Stomach smooth muscle (tissue), 2 donors: ENCODE measurements at regions not wholly inside any gene's neighbourhood (a gene's known extent, or its start where the extent isn't known, plus 50 kb on each side); places are given as distances from the start of the nearest gene placed in this dataset.
"Not testable (repeated sequence)": the region's sequence is repeated elsewhere in the genome, so short reads cannot be mapped to it uniquely, and the experiment has no call there.

ENCODE experiments used
- H3K27ac ChIP-seq: one replicate; pipeline ENCODE4 v1.7.0; 2013; ENCODE audit warnings: mild to moderate bottlenecking, low read length, inconsistent platforms
- H3K27me3 ChIP-seq, 2 donors: one replicate each; pipeline ENCODE4 v1.7.0; 2013; ENCODE audit warnings: low read length in 2 of 2; ENCODE audit not compliant: insufficient read depth in 2 of 2, control insufficient read depth in 1 of 2
- H3K36me3 ChIP-seq, 2 donors: one replicate each; pipeline ENCODE4 v1.7.0; 2013; ENCODE audit warnings: low read length in 2 of 2; ENCODE audit not compliant: control insufficient read depth in 2 of 2, insufficient read depth in 2 of 2
- H3K4me1 ChIP-seq: one replicate; pipeline ENCODE4 v1.7.0; 2013; ENCODE audit warnings: low read length; ENCODE audit not compliant: control insufficient read depth, insufficient read depth
- H3K4me3 ChIP-seq, 2 donors: one replicate each; pipeline ENCODE4 v1.7.0; 2013; ENCODE audit warnings: low read length in 2 of 2
- H3K9ac ChIP-seq, 2 donors: one replicate each; pipeline ENCODE4 v1.7.0; 2013; ENCODE audit warnings: low read length in 2 of 2, mild to moderate bottlenecking in 1 of 2
- H3K9me3 ChIP-seq, 2 donors: one replicate each; pipeline ENCODE4 v1.7.0; 2013; ENCODE audit warnings: low read length in 2 of 2; ENCODE audit not compliant: control insufficient read depth in 2 of 2
- donor health status: healthy.
- donor health status: Pancreatic carcinoma.

DNA sequence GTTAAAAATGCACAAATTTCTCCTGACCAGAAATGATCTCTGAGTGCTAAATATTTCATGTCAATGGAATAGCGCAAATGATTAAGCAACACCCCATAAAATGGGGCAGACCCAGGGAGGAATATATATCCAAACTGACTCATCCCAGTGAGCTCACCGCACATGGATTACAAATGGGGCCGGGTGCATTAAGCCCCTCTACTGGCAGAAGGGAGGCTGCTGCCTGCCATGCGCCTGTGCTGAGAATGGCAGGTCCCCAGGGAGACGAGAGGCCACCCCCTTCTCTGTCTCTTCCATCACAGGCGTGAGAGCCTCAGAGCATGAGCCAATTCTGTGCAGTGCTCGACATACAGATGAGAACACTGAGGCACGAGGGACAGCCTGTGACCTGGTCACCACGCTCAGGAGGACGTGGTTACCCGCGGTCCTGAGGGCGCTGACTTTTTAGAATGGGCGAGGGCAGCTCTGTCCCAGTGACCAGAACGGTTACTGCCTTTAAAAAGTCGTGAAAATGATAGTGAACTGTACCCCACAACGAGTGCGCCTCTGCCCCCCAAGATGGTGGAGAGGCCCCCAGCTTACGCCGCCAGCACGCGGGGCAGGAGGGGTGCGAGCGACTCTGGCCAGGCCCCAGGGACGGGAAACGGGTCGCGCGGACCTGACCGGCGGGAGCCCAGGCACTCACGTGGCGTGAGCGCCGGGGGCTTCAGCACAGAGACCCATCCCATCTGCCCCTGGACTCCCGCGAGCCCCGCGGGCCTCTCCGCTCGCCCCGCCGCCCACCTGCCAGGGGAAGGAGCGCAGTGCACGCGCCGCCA, 130.2 kb upstream of the ALDH3B2 start:
- H3K9me3 ChIP-seq, H3K36me3 ChIP-seq, H3K4me1 ChIP-seq, H3K27me3 ChIP-seq: not testable (repeated sequence)
- H3K4me3 ChIP-seq: peak overlapping the region; percentile 71 to 76
- H3K9ac ChIP-seq: peak overlapping the region; percentile 47 to 68
- peak overlapping the region; percentile 41 for H3K27ac ChIP-seq

GRCh38 chr11:67803519-67803918, 129.1 kb upstream of the ALDH3B2 start:
- not testable (repeated sequence) for H3K27me3 ChIP-seq, H3K9me3 ChIP-seq, H3K36me3 ChIP-seq, H3K9ac ChIP-seq, H3K4me3 ChIP-seq, H3K27ac ChIP-seq, H3K4me1 ChIP-seq

- not testable (repeated sequence) for H3K4me1 ChIP-seq, H3K9ac ChIP-seq, H3K36me3 ChIP-seq, H3K9me3 ChIP-seq, H3K4me3 ChIP-seq, H3K27ac ChIP-seq, H3K27me3 ChIP-seq
Measured at GRCh38 chr11:67803055-67803454, 128.6 kb upstream of the ALDH3B2 start.

GRCh38 chr11:67802623-67803022, 128.2 kb upstream of the ALDH3B2 start:
- not testable (repeated sequence) for H3K9ac ChIP-seq, H3K36me3 ChIP-seq, H3K4me3 ChIP-seq, H3K9me3 ChIP-seq, H3K27ac ChIP-seq, H3K27me3 ChIP-seq, H3K4me1 ChIP-seq

GRCh38 chr11:67801397-67801796, 127.0 kb upstream of the ALDH3B2 start:
- H3K9me3 ChIP-seq, H3K27ac ChIP-seq, H3K36me3 ChIP-seq, H3K9ac ChIP-seq, H3K4me1 ChIP-seq, H3K27me3 ChIP-seq, H3K4me3 ChIP-seq: not testable (repeated sequence)

DNA sequence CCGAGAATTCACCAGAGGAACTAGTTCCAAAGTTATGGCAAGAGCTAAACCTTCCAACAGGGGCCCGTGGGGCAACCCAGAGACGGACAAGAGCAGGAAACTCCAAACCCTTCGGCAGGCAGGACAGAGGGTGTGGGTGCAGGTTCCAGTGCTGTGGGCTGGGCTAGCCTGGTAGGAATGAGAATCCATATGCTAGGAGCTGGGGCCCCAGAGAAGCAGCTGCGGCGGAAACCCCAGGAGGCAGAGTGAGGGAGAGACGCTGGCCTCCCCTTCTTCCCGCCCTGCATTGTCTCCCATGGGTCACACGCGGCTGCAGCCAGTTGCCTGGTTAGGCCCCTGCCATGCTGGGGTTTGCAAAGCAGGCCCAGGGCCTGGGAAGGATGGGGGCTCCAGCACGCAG, 126.2 kb upstream of the ALDH3B2 start:
- not testable (repeated sequence) for H3K27me3 ChIP-seq

DNA sequence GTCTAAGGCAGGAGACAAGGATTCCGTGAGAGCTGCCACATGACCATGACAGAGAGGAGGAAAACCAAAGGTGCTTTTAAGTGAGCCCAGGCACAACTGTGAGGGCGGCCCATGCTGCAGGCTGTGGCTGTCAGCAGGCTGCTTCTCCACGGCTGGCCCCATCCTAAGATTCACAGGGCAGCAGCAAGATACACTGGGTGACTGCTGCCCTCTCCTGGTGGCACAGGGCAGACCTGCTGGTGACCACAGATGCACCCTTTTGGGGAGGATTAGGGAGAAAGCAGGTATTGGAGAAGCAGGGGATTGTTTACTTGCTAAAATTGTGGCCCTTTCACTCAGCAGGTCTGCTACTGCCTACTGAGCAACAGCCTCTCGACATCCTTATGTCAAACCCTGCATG, 125.4 kb upstream of the ALDH3B2 start:
- H3K36me3 ChIP-seq, H3K9me3 ChIP-seq, H3K27me3 ChIP-seq, H3K4me1 ChIP-seq, H3K27ac ChIP-seq, H3K9ac ChIP-seq, H3K4me3 ChIP-seq: not testable (repeated sequence)

More for the DNA sequence above, 126.2 kb upstream of the ALDH3B2 start:
- H3K27ac ChIP-seq, H3K9me3 ChIP-seq, H3K36me3 ChIP-seq, H3K4me1 ChIP-seq, H3K9ac ChIP-seq, H3K4me3 ChIP-seq: not testable (repeated sequence)

GRCh38 chr11:67797726-67798521, 123.5 kb upstream of the ALDH3B2 start:
- not testable (repeated sequence) for H3K4me1 ChIP-seq, H3K36me3 ChIP-seq, H3K4me3 ChIP-seq, H3K27ac ChIP-seq, H3K9ac ChIP-seq, H3K27me3 ChIP-seq, H3K9me3 ChIP-seq

GRCh38 chr11:67795746-67796145, 121.3 kb upstream of the ALDH3B2 start:
- no peaks in the 10 kb centered on the region for H3K27me3 ChIP-seq
- no peak overlapping the region for H3K9ac ChIP-seq
- no peaks in the 10 kb centered on the region for H3K4me1 ChIP-seq
- no peak overlapping the region for H3K27ac ChIP-seq
- H3K9me3 ChIP-seq: no peaks in the 10 kb centered on the region
- no peak overlapping the region for H3K4me3 ChIP-seq
- no peaks in the 10 kb centered on the region for H3K36me3 ChIP-seq

GRCh38 chr11:67793750-67794149, 119.3 kb upstream of the ALDH3B2 start:
- not testable (repeated sequence) for H3K9ac ChIP-seq, H3K27ac ChIP-seq, H3K27me3 ChIP-seq, H3K4me3 ChIP-seq, H3K9me3 ChIP-seq, H3K36me3 ChIP-seq, H3K4me1 ChIP-seq
